ENCODE measurements at regions not wholly inside any gene's neighbourhood (a gene's known extent, or its start where the extent isn't known, plus 50 kb on each side); places are given as distances from the start of the nearest gene placed in this dataset.
"Not testable (repeated sequence)": the region's sequence is repeated elsewhere in the genome, so short reads cannot be mapped to it uniquely, and the experiment has no call there.

- not testable (repeated sequence) for DNase-seq
These were observed 179.5 kb downstream of the CD83 start for GRCh38 chr6:14297118-14297517.

DNA sequence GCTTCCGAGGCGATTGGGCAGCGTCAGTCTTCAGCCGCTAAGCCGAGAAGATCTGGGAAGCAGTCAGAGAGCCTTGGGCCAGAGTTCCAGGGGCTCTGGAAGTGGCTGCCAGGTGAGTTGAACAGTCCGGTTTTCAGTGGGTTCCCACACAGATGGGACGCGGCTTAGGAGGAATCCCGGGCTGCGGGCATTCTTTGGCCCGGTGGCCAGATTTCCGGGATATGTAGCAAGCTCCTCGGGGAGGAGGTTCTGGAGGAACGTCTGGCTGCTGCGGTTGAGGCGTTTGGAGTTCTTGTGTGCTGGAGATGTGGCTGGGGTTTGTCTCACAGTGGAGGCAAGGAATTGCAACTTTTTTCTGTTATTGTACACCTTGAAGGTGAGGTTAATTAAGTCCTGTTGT, 182.6 kb downstream of the CD83 start:
- DNase-seq, result not testable (repeated sequence)

DNA sequence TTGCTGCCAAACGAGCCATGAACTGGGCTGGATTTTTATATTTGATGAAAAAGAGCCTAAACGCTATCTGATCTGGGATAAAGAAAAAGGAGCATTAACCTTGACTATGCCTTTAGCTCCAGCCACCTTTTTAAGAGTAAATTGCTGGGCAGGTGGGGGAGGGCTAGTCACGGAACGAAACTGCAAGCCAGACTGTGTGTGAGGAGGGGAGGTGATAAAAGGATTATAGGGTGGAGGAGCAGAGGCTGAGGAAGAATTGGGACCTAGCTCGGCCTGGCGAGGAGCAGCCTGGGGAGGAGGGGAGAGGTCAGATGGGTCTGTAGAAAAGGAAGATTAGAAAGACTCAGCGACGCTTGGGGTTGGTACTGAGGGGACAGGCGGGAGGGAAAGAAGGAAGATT, 183.1 kb downstream of the CD83 start:
- DNase-seq, result not testable (repeated sequence)

- not testable (repeated sequence) for DNase-seq
These were observed 183.9 kb downstream of the CD83 start for GRCh38 chr6:14301477-14301876.

DNA sequence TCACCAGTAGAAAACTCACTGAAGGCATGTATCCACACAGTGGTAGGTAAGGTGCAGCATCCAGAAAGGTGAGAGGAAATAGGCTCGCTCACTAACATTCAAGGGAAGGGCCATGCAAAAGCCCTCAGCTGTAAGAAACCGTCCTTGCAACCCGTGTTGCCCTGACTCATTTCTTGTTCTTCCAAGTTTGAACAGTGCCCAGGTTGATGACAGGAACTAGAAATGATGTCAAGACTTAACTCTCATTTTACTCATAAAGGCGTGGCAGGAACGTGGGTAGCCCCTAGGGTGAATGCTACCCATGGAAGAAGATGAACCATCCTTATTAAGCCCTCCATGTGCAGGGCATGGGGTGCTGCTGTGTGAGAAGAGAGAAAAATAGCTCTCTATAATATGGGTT, 187.6 kb downstream of the CD83 start:
- DNase-seq, result no peak

DNA sequence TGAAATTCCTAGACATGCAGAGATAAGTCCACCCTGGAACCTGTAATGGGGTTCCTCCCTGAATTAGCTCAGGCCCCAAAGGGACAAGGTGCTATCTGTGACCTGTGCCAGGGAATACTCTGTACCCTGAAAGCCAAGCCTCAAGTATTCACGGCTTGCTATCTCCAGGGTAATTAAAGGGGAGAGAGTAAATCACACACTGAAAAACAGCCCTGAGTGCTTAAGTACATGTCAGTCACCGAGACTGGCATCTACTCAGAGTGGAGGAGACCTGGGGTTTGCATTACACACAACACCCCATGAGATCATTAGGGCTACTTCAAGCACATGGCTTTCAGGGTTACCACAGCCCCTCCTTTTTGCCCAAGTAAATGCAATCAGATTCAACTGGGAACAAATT, 188.1 kb downstream of the CD83 start:
- DNase-seq, result no peak

DNA sequence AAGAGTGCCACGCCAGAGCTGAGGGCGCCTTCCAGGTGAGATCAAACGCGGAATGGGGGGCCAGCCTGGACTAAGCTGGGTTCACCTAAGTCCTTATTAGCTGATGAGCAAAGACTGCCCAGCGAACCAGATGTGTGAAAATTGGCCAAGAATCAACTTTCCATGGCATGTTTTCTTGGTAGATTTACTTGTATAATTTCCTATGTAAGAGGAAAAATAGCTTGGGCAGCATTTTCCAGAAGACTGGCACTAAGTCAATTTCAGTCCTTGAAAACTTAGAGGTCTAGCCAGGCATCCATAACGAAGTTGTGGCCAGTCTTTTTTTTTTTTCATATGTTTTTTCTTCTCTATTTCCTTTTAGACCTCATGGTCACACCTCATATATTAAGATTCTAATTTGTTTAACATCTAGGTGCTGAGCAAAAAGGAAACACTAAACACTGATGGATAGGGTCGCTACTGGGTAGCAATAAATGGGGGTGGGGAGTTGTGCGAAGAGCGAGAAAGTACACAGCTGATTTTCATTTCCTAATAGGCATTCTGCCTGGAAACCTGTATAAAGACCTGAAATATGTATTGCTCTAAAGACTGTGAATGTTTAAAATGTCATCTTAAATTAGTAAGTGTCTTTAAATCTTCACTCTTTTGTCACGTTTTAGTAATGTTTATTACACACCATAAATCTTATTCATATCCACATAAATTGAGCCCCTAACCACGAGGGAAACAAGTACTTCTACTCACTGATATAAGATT, 188.8 kb downstream of the CD83 start:
- DNase-seq, result no peak

- DNase-seq, result no peak
These were observed 191.9 kb downstream of the CD83 start for GRCh38 chr6:14309516-14309915.

GRCh38 chr6:14309951-14310445, 192.4 kb downstream of the CD83 start:
- DNase-seq, result no peak

DNA sequence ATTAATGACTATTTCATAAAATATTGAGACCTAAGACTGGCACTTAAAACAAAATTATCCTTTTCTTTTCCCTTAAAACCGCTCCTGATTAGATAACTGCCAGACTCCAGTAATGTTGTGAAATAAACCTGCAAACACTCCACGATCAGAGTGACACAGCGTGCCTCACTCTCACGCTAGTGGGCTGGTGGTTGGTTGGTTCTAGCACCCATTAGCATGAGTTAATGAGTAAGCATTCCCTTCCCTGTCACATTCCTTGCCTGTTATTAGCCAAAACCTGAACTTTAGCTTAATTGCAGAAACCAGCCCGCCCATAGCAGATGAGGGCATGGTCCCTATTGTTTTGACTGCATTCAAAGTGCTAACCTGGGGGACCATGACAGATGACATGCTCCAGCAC, 193.4 kb downstream of the CD83 start:
- DNase-seq, result no peak

DNA sequence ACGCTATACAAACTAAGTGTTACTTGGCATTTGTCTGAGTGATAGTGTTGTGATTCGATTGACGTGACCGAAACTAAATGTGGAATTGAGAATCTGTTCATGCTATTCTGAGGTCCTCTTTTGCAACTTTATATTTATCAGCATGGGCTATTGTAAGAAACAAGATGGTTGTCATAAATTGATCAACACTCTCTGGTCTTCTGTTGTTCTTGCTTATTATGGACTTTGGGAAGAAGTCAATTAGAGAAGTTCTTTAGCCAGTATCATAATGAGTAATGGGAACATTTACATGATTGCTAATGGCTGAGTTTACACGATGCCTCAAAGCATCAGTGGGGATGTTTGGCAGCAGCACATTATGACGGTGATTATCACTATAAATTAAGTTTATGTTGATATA, 195.0 kb downstream of the CD83 start:
- no peak for DNase-seq

DNA sequence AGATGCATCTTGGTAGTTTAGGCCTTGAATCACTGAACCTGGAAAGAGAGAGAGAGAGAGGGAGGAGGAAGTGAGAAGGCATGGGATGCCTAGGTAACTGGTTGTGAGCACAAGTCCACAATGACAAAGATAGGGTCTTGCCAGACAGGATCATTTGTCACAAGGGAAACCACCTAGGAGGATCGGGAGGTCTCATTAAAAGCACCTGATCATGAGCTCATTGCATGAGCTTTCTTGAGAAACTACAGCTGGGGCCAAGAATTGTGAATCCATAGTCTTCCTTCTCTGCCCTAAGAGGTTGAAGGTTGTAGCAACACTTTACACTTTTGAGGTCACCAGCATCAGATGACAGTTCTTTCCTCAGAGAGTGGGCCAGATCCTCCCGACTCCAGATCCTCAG, 195.7 kb downstream of the CD83 start:
- no peak for DNase-seq

- DNase-seq, result no peak
These were observed 197.8 kb downstream of the CD83 start for GRCh38 chr6:14315353-14315752.

DNA sequence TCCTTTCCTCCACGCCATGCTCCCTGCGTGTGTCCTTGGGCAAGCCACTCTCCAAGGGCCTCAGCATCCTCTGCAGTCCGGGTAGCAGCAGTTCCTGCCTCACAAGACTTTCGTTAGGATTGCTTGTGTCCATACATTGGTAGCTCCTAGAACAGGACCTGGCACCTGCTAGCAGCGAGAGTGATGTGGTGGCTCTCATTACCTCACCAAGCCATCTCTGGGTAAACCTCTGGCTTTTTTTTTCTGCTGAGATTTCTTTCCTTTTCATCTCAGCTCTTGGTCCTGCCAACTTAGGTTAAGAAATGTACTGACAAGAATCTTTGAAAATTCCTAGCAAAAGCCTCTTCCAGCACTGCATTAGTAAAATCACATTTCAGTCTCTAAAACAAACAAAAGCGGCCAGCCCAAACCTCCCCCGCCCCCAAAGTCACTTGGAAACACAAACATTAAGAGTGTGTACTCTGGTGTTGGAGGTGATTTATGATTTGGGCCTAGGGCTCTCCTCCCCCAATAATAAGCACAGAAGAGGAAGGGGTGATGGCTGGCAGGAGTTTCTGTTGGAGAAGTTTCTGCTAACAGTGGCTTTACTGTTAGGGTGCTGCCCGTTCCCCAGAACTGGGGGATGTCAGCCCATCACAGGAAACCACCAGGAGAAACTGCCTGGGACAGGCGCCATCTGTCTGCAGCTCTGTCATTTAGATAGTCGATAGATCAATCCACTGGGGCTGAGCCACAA, 199.2 kb downstream of the CD83 start:
- no peak for DNase-seq

GRCh38 chr6:14317387-14317970, 199.9 kb downstream of the CD83 start:
- no peak for DNase-seq

DNA sequence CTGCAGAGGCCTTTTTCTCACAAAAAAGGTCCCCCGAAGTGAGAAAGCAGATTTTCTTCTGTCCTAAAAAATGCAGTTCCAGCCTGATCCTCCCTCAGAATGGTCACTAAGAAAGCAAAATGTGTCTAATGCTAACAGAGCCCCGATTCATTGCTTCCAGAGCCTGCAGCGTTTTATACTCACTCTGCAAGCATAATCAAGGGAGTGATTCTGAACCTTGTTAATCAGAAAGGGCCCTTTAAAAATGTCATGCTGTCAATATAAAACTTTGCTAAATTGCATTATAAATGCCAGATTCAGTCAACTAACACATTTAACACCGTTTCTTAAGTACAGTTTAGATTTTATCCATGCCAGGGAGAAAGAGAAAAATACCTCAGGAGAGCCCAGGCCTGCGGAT, 202.8 kb downstream of the CD83 start:
- no peak for DNase-seq

GRCh38 chr6:14321992-14322772, 204.6 kb downstream of the CD83 start:
- DNase-seq, result no peak

GRCh38 chr6:14322841-14323240, 205.3 kb downstream of the CD83 start:
- DNase-seq, result no peak

DNA sequence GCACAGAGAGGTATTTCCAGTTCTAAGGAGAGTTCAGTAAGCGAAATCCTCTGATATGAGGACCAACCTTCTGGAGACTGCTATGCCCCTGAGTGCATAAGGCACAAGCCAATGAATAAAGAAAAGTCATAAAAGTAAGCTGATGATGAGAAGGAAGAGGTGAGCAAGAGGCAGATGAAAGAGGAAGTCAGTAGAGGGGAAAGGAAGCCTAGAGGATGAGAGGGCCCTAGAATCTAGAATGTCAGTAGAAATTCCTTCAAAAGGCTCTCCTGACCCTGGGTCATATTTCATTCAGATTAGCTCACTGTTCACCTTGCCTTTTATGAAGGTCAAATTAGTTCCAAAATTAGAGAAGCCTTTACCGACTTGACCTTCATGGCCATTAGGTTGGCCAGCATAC, 209.2 kb downstream of the CD83 start:
- DNase-seq, result no peak

DNA sequence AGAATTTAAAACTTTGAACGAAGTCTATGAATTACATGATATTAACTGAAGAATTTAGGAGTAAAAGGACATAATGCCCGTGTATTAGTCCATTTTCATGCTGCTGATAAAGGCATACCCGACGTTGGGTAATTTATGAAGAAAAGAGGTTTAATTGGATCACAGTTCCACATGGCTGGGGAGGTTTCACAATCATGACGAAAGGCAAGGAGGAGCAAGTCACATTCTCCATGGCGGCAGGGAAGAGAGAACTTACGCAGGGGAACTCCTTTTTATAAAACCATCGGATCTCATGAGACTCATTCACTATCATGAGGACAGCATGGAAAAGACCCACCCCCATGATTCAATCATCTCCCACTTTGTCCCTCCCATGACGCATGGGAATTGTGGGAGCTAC, 210.6 kb downstream of the CD83 start:
- DNase-seq, result no peak

DNA sequence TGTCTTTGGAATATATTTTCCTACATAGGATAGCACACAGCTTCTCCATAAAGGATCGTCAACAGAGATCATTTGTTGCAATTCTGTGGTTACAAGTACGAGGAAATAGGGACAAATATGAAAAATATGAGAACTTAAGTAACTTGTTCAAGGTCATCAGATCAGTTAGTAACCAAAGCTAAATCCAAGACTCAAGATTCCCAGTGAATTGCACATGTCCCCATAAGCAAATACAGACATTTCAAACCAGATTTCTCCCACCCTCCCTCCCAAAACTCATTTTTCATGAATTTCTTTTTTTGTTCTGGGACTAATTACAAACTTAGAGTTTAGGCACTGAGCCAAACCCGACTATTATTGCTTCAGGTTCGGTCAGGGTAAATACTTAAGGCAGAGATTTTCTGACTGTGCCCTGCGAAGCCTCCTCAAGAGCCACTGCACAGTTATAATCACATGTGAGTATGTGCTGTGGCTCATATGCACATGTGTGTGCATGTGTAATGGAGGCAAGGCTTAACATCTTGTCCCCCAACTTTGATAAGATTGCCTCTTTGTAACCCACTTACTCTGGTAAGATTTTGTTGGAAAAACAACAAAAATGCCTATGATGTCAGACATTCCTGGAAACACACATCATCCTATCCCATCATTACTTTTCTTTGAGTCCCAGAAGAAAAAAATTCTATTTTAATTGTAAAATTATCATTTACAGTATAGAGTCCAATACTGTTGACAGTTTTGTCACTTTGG, 216.2 kb downstream of the CD83 start:
- DNase-seq, result no peak

GRCh38 chr6:14335071-14335470, 217.5 kb downstream of the CD83 start:
- no peak for DNase-seq
